ENCODE measurements at regions not wholly inside any gene's neighbourhood (a gene's known extent, or its start where the extent isn't known, plus 50 kb on each side); places are given as distances from the start of the nearest gene placed in this dataset.

DNA sequence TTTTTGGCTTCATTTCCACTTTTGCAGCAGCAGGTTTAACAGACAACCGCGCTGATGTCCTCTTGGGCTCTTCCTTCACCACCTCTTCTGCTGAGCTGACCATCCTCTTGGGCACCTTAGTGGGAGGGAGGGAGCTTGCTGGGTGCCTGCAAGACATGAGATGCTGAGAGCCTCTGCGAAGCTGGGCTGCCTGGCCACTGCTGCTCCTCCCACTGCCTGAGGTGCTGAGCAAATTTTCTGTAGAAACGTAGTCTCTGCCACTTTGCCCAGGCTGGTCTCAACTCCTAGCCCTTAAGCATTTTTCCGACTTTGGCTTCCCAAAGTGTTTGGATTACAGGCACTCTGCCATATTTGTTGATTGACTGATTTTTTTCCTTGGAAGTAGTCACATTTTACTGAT, 422.2 kb upstream of the MC4R start:
- no peaks in the 10 kb centered on the region for H3K9me3 ChIP-seq
- TF ChIP-seq, protein P1, sequence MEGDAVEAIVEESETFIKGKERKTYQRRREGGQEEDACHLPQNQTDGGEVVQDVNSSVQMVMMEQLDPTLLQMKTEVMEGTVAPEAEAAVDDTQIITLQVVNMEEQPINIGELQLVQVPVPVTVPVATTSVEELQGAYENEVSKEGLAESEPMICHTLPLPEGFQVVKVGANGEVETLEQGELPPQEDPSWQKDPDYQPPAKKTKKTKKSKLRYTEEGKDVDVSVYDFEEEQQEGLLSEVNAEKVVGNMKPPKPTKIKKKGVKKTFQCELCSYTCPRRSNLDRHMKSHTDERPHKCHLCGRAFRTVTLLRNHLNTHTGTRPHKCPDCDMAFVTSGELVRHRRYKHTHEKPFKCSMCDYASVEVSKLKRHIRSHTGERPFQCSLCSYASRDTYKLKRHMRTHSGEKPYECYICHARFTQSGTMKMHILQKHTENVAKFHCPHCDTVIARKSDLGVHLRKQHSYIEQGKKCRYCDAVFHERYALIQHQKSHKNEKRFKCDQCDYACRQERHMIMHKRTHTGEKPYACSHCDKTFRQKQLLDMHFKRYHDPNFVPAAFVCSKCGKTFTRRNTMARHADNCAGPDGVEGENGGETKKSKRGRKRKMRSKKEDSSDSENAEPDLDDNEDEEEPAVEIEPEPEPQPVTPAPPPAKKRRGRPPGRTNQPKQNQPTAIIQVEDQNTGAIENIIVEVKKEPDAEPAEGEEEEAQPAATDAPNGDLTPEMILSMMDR (IDR thresholded peaks at IDR 0.05; ENCODE audit: low read depth, low read length), result no peak
- no peaks in the 10 kb centered on the region for H3K4me1 ChIP-seq
- H3K4me3 ChIP-seq (ENCODE audit: low read depth, low read length), result no peak overlapping the region
- H3K36me3 ChIP-seq, result no peaks in the 10 kb centered on the region
- H3K27me3 ChIP-seq, result no peaks in the 10 kb centered on the region
- no peak for DNase-seq

DNA sequence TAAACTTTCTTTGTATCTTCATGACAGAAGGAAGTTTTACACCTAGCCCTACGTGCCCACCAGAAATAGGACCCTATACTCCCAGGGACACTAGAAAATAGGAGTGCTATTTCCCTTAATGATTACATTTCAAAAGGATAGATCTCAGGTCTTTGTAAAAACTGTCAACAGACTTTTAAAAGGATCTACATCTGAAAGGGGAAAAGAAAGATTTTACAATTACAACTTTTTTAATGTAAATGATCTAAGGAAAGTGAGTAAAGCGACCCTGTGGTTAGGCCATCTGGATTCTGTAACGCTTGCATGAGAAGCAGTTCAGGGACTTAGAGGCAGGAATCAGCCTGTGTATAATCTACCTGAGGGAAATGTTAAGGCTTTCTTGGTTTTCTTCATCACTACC, 431.8 kb upstream of the MC4R start:
- Histone ChIP-seq H3K9me3 (no peaks in the 10 kb centered on the region), H3K36me3 (no peaks in the 10 kb centered on the region), H3K4me3 (ENCODE audit: low read depth, low read length) (no peak overlapping the region), H3K27me3 (no peaks in the 10 kb centered on the region), H3K4me1 (no peaks in the 10 kb centered on the region)
- no peak for DNase-seq
- TF ChIP-seq, protein P1 (IDR thresholded peaks at IDR 0.05; ENCODE audit: low read depth, low read length), result no peak

DNA sequence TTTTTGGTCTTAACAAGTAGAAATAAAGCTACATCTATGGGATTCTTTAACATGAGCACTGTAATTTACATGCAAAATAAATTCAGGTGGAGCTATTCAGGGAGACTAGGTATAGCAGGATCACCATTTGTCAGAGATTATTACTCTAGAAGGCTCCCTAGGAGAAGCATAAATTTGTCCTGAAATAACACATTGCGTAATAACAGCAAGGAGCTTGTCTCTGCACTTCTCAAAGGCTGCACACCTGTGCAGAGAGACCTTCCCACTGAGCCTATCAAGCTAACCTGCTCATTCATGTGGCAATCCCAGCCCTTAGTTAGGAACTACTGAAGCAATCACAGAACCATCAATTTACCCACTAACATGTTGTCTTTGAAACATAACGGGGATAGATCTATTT, 437.4 kb upstream of the MC4R start:
- H3K4me3 ChIP-seq (ENCODE audit: low read depth, low read length), result no peak overlapping the region
- no peaks in the 10 kb centered on the region for H3K4me1 ChIP-seq
- H3K27me3 ChIP-seq, result no peaks in the 10 kb centered on the region
- no peaks in the 10 kb centered on the region for H3K36me3 ChIP-seq
- no peaks in the 10 kb centered on the region for H3K9me3 ChIP-seq
- no peak for DNase-seq
- TF ChIP-seq, protein P1 (IDR thresholded peaks at IDR 0.05; ENCODE audit: low read depth, low read length), result no peak

DNA sequence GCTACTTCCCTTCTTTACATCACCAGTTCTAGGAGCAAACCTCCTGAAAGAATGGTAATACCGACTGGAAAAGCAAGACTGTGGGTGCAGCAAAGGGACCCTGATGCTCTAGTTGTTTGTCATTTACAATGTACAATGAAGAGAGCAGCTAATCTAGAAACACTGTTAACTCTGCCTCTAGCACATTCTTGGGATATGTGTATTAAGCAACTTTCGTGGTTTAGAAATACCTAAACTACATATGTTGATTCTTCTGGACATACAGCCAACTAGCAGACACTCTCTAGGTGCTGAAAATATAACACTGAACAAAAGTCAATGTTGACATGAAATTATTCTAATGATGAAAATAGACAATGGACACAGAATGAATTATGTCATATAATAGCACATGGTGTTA, 440.3 kb upstream of the MC4R start:
- H3K36me3 ChIP-seq, result no peaks in the 10 kb centered on the region
- TF ChIP-seq, protein P1 (IDR thresholded peaks at IDR 0.05; ENCODE audit: low read depth, low read length), result no peak
- H3K27me3 ChIP-seq, result no peaks in the 10 kb centered on the region
- no peak overlapping the region for H3K4me3 ChIP-seq (ENCODE audit: low read depth, low read length)
- no peaks in the 10 kb centered on the region for H3K9me3 ChIP-seq
- H3K4me1 ChIP-seq, result no peaks in the 10 kb centered on the region
- DNase-seq, result no peak

DNA sequence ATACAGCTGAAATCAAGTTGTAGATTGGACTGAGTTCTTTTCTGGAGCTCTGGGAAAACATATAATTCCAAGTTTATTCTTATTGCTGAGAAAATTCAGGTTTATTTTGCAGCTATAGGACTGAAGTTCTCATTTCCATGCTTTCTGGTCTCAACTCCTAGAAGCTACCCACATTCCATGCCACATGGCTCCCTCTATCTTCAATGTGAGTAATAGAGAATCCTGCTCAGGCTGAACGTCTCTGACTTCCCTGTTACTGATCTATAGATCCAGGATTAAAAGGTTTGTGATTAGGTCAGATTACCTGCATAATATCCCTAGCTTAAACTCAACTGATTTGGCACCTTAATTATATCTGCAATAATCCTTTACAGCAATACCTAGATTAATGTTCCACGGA, 453.8 kb upstream of the MC4R start:
- Histone ChIP-seq H3K27me3 (no peaks in the 10 kb centered on the region), H3K9me3 (no peaks in the 10 kb centered on the region), H3K4me3 (ENCODE audit: low read depth, low read length) (no peak overlapping the region), H3K4me1 (no peaks in the 10 kb centered on the region), H3K36me3 (no peaks in the 10 kb centered on the region)
- no peak for DNase-seq
- TF ChIP-seq, protein P1 (IDR thresholded peaks at IDR 0.05; ENCODE audit: low read depth, low read length), result peak; percentile 14; the same call in 1 of the 2 replicates

DNA sequence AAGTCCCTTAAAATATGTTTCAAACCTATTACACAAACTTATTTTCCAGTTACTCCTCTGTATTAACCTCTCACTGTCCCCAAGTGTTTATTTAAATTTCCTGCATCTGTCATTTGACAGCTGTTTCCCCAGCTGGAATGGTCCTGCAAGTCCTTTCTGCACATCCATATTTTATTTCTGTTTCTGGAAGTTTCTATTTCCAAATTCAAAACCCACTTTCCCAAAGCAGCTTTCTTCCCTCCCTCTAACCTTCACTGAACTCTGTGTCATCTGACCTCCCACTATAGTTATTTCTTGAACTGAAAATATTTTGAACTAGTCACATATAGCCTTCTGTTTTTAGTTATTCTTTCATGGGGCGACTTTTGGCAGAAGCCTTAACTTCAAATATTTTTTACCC, 459.4 kb upstream of the MC4R start:
- TF ChIP-seq, protein P1 (IDR thresholded peaks at IDR 0.05; ENCODE audit: low read depth, low read length), result no peak
- H3K27me3 ChIP-seq, result no peaks in the 10 kb centered on the region
- H3K4me3 ChIP-seq (ENCODE audit: low read depth, low read length), result no peak overlapping the region
- H3K36me3 ChIP-seq, result no peaks in the 10 kb centered on the region
- H3K4me1 ChIP-seq, result no peaks in the 10 kb centered on the region
- H3K9me3 ChIP-seq, result no peaks in the 10 kb centered on the region
- no peak for DNase-seq
